Muscle layer of colon (tissue), 2 donors: ENCODE measurements at regions not wholly inside any gene's neighbourhood (a gene's known extent, or its start where the extent isn't known, plus 50 kb on each side); places are given as distances from the start of the nearest gene placed in this dataset.

Experiments used
- H3K27ac ChIP-seq: one replicate; pipeline ENCODE4 v1.7.0; 2013; ENCODE audit warnings: low read depth, mild to moderate bottlenecking, low read length, moderate library complexity
- H3K27me3 ChIP-seq, 2 donors: one replicate each; pipeline ENCODE4 v1.7.0; 2013; ENCODE audit warnings: low read length in 2 of 2, mild to moderate bottlenecking in 2 of 2; ENCODE audit not compliant: insufficient read depth in 2 of 2, control insufficient read depth in 1 of 2
- H3K36me3 ChIP-seq: one replicate; pipeline ENCODE4 v1.7.0; 2013; ENCODE audit warnings: mild to moderate bottlenecking, low read length; ENCODE audit not compliant: insufficient read depth
- H3K4me1 ChIP-seq: one replicate; pipeline ENCODE4 v1.7.0; 2013; ENCODE audit warnings: mild to moderate bottlenecking, low read length; ENCODE audit not compliant: insufficient read depth
- H3K4me3 ChIP-seq, 2 donors: one replicate each; pipeline ENCODE4 v1.7.0; 2013; ENCODE audit warnings: low read length in 2 of 2, low read depth in 1 of 2, mild to moderate bottlenecking in 1 of 2, moderate library complexity in 1 of 2
- H3K9ac ChIP-seq: one replicate; pipeline ENCODE4 v1.7.0; 2013; ENCODE audit warnings: low read length
- H3K9me3 ChIP-seq: one replicate; pipeline ENCODE4 v1.7.0; 2013; ENCODE audit warnings: mild to moderate bottlenecking, low read length
- donor health status: abdominal sarcoma.
- donor health status: Adenocarcinoma of cecum.

GRCh38 chr7:13279854-13280435 lies 592.5 kb downstream of the ARL4A start:
- Histone ChIP-seq H3K4me3 (no peak overlapping the region), H3K4me1 (no peaks in the 10 kb centered on the region), H3K9ac (no peak overlapping the region), H3K27ac (no peak overlapping the region), H3K27me3 (no peaks in the 10 kb centered on the region), H3K36me3 (no peaks in the 10 kb centered on the region), H3K9me3 (no peaks in the 10 kb centered on the region)

GRCh38 chr7:13282377-13282980 lies 595.0 kb downstream of the ARL4A start:
- Histone ChIP-seq H3K36me3 (no peaks in the 10 kb centered on the region), H3K4me3 (no peak overlapping the region), H3K4me1 (no peaks in the 10 kb centered on the region), H3K9ac (no peak overlapping the region), H3K9me3 (no peaks in the 10 kb centered on the region), H3K27me3 (no peaks in the 10 kb centered on the region), H3K27ac (no peak overlapping the region)

DNA sequence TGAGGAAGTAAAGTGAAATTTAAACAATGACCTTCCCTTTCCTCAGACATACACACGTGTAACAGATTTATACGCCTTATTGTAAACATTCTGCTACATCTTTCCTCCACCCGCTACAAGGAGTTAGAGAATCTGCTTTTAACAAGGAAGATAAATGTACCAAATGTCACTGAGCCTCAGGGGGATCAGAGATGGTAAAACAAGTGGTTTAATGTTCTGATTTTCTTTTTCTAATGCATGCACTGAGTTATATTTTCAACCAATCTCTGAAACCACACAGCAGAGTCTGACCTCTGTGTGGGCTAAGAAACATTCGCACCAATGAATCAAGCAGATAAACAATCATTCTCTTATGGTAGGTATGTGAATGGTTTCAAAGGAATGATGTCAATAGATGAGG lies 599.5 kb downstream of the ARL4A start:
- Histone ChIP-seq H3K4me3 (no peak overlapping the region), H3K27me3 (no peaks in the 10 kb centered on the region), H3K4me1 (no peaks in the 10 kb centered on the region), H3K9ac (no peak overlapping the region), H3K36me3 (no peaks in the 10 kb centered on the region), H3K27ac (no peak overlapping the region), H3K9me3 (no peaks in the 10 kb centered on the region)

GRCh38 chr7:13288516-13288915 lies 601.1 kb downstream of the ARL4A start:
- H3K36me3 ChIP-seq: no peaks in the 10 kb centered on the region
- H3K9ac ChIP-seq: no peak overlapping the region
- H3K4me1 ChIP-seq: no peaks in the 10 kb centered on the region
- no peak overlapping the region for H3K27ac ChIP-seq
- no peaks in the 10 kb centered on the region for H3K9me3 ChIP-seq
- no peak overlapping the region for H3K4me3 ChIP-seq
- no peaks in the 10 kb centered on the region for H3K27me3 ChIP-seq

- Histone ChIP-seq H3K4me1 (no peaks in the 10 kb centered on the region), H3K9ac (no peak overlapping the region), H3K27me3 (no peaks in the 10 kb centered on the region), H3K9me3 (no peaks in the 10 kb centered on the region), H3K27ac (no peak overlapping the region), H3K4me3 (no peak overlapping the region), H3K36me3 (no peaks in the 10 kb centered on the region)
Observed at GRCh38 chr7:13290975-13291374, 603.5 kb downstream of the ARL4A start.

- Histone ChIP-seq H3K9ac (no peak overlapping the region), H3K4me3 (no peak overlapping the region), H3K36me3 (no peaks in the 10 kb centered on the region)
Observed at GRCh38 chr7:13293264-13294002, 606.0 kb downstream of the ARL4A start.

GRCh38 chr7:13307040-13307439 lies 619.6 kb downstream of the ARL4A start:
- Histone ChIP-seq H3K4me3 (no peak overlapping the region), H3K9ac (no peak overlapping the region), H3K27ac (no peak overlapping the region), H3K36me3 (no peaks in the 10 kb centered on the region), H3K9me3 (no peaks in the 10 kb centered on the region), H3K4me1 (no peaks in the 10 kb centered on the region), H3K27me3 (no peaks in the 10 kb centered on the region)

More at GRCh38 chr7:13293264-13294002, 606.0 kb downstream of the ARL4A start:
- no peaks in the 10 kb centered on the region for H3K27me3 ChIP-seq
- no peaks in the 10 kb centered on the region for H3K9me3 ChIP-seq
- H3K27ac ChIP-seq: no peak overlapping the region
- H3K4me1 ChIP-seq: no peaks in the 10 kb centered on the region

DNA sequence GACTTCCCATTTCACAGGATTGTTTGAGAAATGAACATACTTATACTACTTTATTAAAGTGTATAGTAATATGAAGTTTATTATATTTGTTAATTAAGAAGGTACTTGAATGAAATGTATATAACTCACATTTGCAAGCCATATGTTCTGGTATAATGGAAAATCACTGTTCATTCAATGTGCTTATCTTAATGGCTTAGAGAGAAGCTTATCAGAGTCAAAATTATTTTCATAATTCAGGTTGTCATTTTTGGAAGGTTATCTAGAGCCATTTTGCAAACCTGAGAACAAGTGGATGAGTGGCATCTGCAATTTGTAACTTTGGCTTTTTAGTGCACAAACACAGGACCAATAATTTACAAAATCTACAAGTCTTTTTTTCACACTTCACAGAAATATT lies 621.0 kb downstream of the ARL4A start:
- H3K9me3 ChIP-seq: no peaks in the 10 kb centered on the region
- no peak overlapping the region for H3K9ac ChIP-seq
- no peak overlapping the region for H3K27ac ChIP-seq
- H3K27me3 ChIP-seq: no peaks in the 10 kb centered on the region
- H3K4me3 ChIP-seq: no peak overlapping the region
- no peaks in the 10 kb centered on the region for H3K4me1 ChIP-seq
- no peaks in the 10 kb centered on the region for H3K36me3 ChIP-seq

DNA sequence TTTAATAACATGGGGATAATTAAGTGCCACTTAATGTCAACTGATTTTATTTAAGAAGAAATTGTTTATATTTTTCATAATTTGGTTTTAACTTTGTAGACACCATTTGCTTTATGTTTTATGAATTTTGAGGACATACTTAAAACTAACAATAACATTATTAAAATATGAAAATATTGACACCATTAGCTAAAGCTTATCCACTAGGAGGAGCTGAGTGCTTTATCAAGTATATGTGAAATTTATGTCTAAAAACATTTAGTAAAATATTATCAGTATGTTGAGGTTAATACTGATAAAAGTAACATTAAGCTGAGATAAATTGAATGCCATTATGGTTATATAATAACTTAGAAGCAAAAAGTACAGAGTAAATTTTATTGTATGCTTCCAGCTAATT lies 622.1 kb downstream of the ARL4A start:
- Histone ChIP-seq H3K4me1 (no peaks in the 10 kb centered on the region), H3K27ac (no peak overlapping the region), H3K36me3 (no peaks in the 10 kb centered on the region), H3K9me3 (no peaks in the 10 kb centered on the region), H3K4me3 (no peak overlapping the region), H3K27me3 (no peaks in the 10 kb centered on the region), H3K9ac (no peak overlapping the region)

DNA sequence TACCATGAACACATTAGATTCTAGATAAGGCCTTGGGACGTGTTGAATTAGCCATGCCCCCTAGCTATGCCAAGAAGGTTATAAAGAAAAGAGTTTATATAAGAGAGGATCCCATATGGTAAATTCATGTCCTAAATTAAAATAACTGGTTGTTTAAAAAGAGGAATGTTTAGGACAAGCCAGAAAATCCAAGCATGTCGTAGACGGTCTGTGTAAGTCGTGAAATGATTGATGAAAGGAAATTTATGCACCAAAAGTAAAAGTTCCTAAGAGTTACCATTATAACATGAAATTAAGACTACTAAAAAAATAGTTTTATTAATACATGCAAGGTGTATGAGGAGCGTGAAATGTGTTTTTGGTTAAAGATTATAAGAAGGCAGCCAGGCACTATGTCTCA lies 624.9 kb downstream of the ARL4A start:
- H3K4me3 ChIP-seq: no peak overlapping the region
- H3K27me3 ChIP-seq: no peaks in the 10 kb centered on the region
- no peaks in the 10 kb centered on the region for H3K36me3 ChIP-seq
- no peaks in the 10 kb centered on the region for H3K9me3 ChIP-seq
- no peaks in the 10 kb centered on the region for H3K4me1 ChIP-seq
- H3K9ac ChIP-seq: no peak overlapping the region
- H3K27ac ChIP-seq: no peak overlapping the region

GRCh38 chr7:13320333-13320732 lies 632.9 kb downstream of the ARL4A start:
- H3K4me3 ChIP-seq: no peak overlapping the region
- no peaks in the 10 kb centered on the region for H3K27me3 ChIP-seq

DNA sequence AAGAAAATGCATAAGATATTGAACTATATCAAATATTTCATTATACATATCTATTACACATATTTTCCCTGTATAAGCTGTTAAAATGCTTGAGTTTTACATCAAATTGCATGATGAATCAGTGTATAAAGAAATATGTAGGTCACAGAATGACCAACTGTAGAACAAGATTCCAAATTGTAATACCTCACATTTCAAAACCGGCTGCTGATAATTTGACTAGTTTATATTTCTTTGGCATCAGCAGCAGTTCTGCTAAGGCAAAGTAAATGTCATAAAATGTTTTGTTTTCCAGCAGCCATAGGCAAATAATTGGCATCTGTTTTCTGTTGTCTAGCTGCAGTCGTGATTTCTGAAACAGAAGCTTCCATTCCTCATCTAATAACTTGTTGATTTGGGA lies 633.9 kb downstream of the ARL4A start:
- Histone ChIP-seq H3K9me3 (no peaks in the 10 kb centered on the region), H3K27me3 (no peaks in the 10 kb centered on the region), H3K4me3 (no peak overlapping the region), H3K9ac (no peak overlapping the region), H3K4me1 (no peaks in the 10 kb centered on the region), H3K36me3 (no peaks in the 10 kb centered on the region), H3K27ac (no peak overlapping the region)

More at GRCh38 chr7:13320333-13320732, 632.9 kb downstream of the ARL4A start:
- Histone ChIP-seq H3K4me1 (no peaks in the 10 kb centered on the region), H3K9me3 (no peaks in the 10 kb centered on the region), H3K27ac (no peak overlapping the region), H3K36me3 (no peaks in the 10 kb centered on the region), H3K9ac (no peak overlapping the region)
